Neural cell (in vitro differentiated cells): ENCODE measurements at regions not wholly inside any gene's neighbourhood (a gene's known extent, or its start where the extent isn't known, plus 50 kb on each side); places are given as distances from the start of the nearest gene placed in this dataset.

Source experiments
- H2AFZ ChIP-seq: fragments of 200-600, 300-800 bp; sonication (generic), shearing (Covaris generic); 2 replicates; pipeline ENCODE4 v1.6.0; 2014; ENCODE audit warnings: low read depth, mild to moderate bottlenecking, antibody characterized with exemption, low read length, moderate library complexity
- H3F3A ChIP-seq: fragments of 200-600 bp; shearing (Covaris generic); 2 replicates; pipeline ENCODE4 v1.6.1; 2016; ENCODE audit warnings: mild to moderate bottlenecking, moderate library complexity, mixed read lengths, antibody characterized with exemption, low read length; ENCODE audit not compliant: insufficient read depth, poor library complexity, severe bottlenecking
- H3K27ac ChIP-seq: fragments of 200-600, 300-800 bp; sonication (generic), shearing (Covaris generic); 2 replicates; pipeline ENCODE4 v1.5.1; 2014; ENCODE audit warnings: mild to moderate bottlenecking, low read length, moderate library complexity
- H3K27me3 ChIP-seq: fragments of 300-800, 200-600 bp; sonication (generic), shearing (Covaris generic); 2 replicates; pipeline ENCODE4 v1.6.0; 2014; ENCODE audit warnings: mild to moderate bottlenecking, low read depth, low read length, moderate library complexity; ENCODE audit not compliant: insufficient read depth
- H3K36me3 ChIP-seq: fragments of 300-800, 200-600 bp; sonication (generic), shearing (Covaris generic); 2 replicates; pipeline ENCODE4 v1.5.1; 2014; ENCODE audit warnings: mild to moderate bottlenecking, antibody characterized with exemption, low read length, moderate library complexity; ENCODE audit not compliant: insufficient read depth
- H3K4me2 ChIP-seq: fragments of 300-800, 200-600 bp; sonication (generic), shearing (Covaris generic); 2 replicates; pipeline ENCODE4 v1.6.0; 2014; ENCODE audit warnings: mild to moderate bottlenecking, low read length
- H3K4me3 ChIP-seq: fragments of 300-800, 200-600 bp; sonication (generic), shearing (Covaris generic); 2 replicates; pipeline ENCODE4 v1.5.1; 2014; ENCODE audit warnings: mild to moderate bottlenecking, low read length, moderate library complexity
- H3K79me2 ChIP-seq: fragments of 200-600 bp; shearing (Covaris generic); replicated peaks from 2 replicates; pipeline ENCODE4 v1.6.0; 2014; ENCODE audit warnings: mild to moderate bottlenecking, low read length, moderate library complexity; ENCODE audit not compliant: insufficient read depth
- H3K9ac ChIP-seq: fragments of 300-800, 200-600 bp; sonication (generic), shearing (Covaris generic); 2 replicates; pipeline ENCODE4 v1.6.1; 2016; ENCODE audit warnings: mild to moderate bottlenecking, low read length, mixed read lengths
- H3K9me2 ChIP-seq: fragments of 200-600 bp; shearing (Covaris generic); 2 replicates; pipeline ENCODE4 v1.6.1; 2016; ENCODE audit warnings: mild to moderate bottlenecking, low read length, mixed read lengths; ENCODE audit not compliant: insufficient read depth
- H3K9me3 ChIP-seq: fragments of 200-600, 300-800 bp; sonication (generic), shearing (Covaris generic); 2 replicates; pipeline ENCODE4 v1.6.1; 2016; ENCODE audit warnings: mild to moderate bottlenecking, mixed run types, low read length, moderate library complexity, mixed read lengths
- H4K20me1 ChIP-seq: fragments of 200-600 bp; shearing (Covaris generic); 2 replicates; pipeline ENCODE4 v1.6.1; 2016; ENCODE audit warnings: mild to moderate bottlenecking, mixed run types; ENCODE audit not compliant: insufficient read depth
- EP300 ChIP-seq: fragments of 450-650 bp; conservative IDR thresholded peaks from 2 replicates; pipeline ENCODE4 v1.6.1; 2014; ENCODE audit warnings: antibody characterized with exemption, mild to moderate bottlenecking, moderate library complexity; ENCODE audit not compliant: poor library complexity, severe bottlenecking
- EZH2 ChIP-seq: fragments of 200-600, 300-800 bp; shearing (Covaris generic), sonication (generic); IDR thresholded peaks from 2 replicates; pipeline ENCODE4 v1.6.1; 2014; ENCODE audit warnings: antibody characterized with exemption, low read length, borderline replicate concordance, mild to moderate bottlenecking; ENCODE audit not compliant: insufficient read depth, poor library complexity, severe bottlenecking
- MXI1 ChIP-seq: fragments of 450-650 bp; conservative IDR thresholded peaks from 2 replicates; pipeline ENCODE4 v1.6.1; 2014; ENCODE audit warnings: antibody characterized with exemption, mild to moderate bottlenecking; ENCODE audit not compliant: poor library complexity, severe bottlenecking
- POLR2AphosphoS5 ChIP-seq: IDR thresholded peaks from 2 replicates; pipeline ENCODE4 v1.6.1; 2012
- RAD21 ChIP-seq: fragments of 450-650 bp; conservative IDR thresholded peaks from 2 replicates; pipeline ENCODE4 v1.6.1; 2014; ENCODE audit warnings: antibody characterized with exemption, mild to moderate bottlenecking, moderate library complexity
- REST ChIP-seq: IDR thresholded peaks from 2 replicates; pipeline ENCODE4 v1.6.1; 2012; ENCODE audit warnings: borderline replicate concordance
- SMC3 ChIP-seq: fragments of 450-650 bp; conservative IDR thresholded peaks from 2 replicates; pipeline ENCODE4 v1.6.1; 2014; ENCODE audit warnings: antibody characterized with exemption, mild to moderate bottlenecking, moderate library complexity; ENCODE audit not compliant: poor library complexity
- TAF1 ChIP-seq: IDR thresholded peaks from 2 replicates; pipeline ENCODE4 v1.6.1; 2012; ENCODE audit warnings: low read depth
- TF ChIP-seq, protein P1 (sequence below): fragments of 450-650 bp; IDR thresholded peaks from 2 replicates; pipeline ENCODE4 v1.5.1; 2014; ENCODE audit warnings: antibody characterized with exemption, mild to moderate bottlenecking, moderate library complexity; ENCODE audit not compliant: poor library complexity, severe bottlenecking

DNA sequence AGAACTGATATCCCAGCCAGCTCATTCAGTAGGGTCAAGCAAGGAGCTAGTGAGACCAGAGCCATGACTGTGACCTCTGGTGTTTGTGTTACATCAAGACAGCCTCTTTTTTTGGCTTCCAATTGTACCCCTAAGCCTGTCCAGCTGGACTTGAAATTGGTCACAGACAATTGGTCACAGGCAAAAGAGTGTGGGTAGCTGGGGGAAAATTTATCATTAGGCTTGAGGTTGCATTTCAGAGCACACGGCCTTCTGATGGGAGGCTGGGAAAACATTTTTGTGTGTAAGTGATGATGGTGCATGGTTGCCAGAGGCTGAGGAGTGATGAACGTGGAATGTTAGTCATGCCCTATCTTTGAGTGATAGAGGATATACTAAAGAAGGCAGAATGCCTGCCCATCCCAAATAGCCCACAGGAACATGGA is 285.1 kb upstream of the SLC14A2 start:
- Histone ChIP-seq H3K27me3 (no peaks in the 10 kb centered on the region), H3K9me3 (no peaks in the 10 kb centered on the region), H3K4me3 (no peak overlapping the region), H3F3A (no peaks in the 10 kb centered on the region), H4K20me1 (no peaks in the 10 kb centered on the region), H3K79me2 (no peaks in the 10 kb centered on the region), H3K36me3 (no peaks in the 10 kb centered on the region), H3K27ac (no peak overlapping the region), H3K9ac (no peak overlapping the region), H2AFZ (no peak overlapping the region), H3K4me2 (no peak overlapping the region), H3K9me2 (no peaks in the 10 kb centered on the region)
- TF ChIP-seq EZH2 (no peak), TAF1 (no peak)

DNA sequence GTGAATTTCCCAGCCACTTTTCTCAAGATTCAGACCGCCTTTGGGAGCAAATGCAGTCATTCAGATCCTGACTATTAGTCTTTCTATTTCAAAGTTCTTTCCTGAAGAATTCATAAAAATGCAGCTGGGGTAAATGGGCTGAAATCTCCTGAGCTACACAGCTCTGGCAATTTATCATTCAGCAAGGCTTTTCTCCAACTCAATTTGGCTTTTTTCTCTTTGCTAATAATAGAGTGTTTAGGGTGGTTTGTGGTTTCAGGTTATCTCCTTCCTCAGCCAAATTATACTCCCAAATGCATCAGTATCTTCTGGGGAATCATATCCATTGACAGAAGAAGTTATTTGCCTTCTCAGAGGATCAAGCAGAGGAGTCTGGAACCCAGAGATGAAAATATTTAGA is 282.4 kb upstream of the SLC14A2 start:
- no peak overlapping the region for H3K9ac ChIP-seq
- no peak overlapping the region for H3K27ac ChIP-seq
- TF ChIP-seq EP300: no peak
- TF ChIP-seq POLR2AphosphoS5: no peak
- TF ChIP-seq EZH2: no peak
- no peak for TF ChIP-seq TAF1
- TF ChIP-seq, protein P1, sequence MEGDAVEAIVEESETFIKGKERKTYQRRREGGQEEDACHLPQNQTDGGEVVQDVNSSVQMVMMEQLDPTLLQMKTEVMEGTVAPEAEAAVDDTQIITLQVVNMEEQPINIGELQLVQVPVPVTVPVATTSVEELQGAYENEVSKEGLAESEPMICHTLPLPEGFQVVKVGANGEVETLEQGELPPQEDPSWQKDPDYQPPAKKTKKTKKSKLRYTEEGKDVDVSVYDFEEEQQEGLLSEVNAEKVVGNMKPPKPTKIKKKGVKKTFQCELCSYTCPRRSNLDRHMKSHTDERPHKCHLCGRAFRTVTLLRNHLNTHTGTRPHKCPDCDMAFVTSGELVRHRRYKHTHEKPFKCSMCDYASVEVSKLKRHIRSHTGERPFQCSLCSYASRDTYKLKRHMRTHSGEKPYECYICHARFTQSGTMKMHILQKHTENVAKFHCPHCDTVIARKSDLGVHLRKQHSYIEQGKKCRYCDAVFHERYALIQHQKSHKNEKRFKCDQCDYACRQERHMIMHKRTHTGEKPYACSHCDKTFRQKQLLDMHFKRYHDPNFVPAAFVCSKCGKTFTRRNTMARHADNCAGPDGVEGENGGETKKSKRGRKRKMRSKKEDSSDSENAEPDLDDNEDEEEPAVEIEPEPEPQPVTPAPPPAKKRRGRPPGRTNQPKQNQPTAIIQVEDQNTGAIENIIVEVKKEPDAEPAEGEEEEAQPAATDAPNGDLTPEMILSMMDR: no peak
- no peak for TF ChIP-seq MXI1
- no peaks in the 10 kb centered on the region for H3K9me3 ChIP-seq
- no peaks in the 10 kb centered on the region for H4K20me1 ChIP-seq
- H3K4me3 ChIP-seq: no peak overlapping the region
- no peaks in the 10 kb centered on the region for H3F3A ChIP-seq
- no peaks in the 10 kb centered on the region for H3K79me2 ChIP-seq
- no peaks in the 10 kb centered on the region for H3K36me3 ChIP-seq
- no peaks in the 10 kb centered on the region for H3K9me2 ChIP-seq
- no peak overlapping the region for H2AFZ ChIP-seq
- H3K4me2 ChIP-seq: no peak overlapping the region
- no peaks in the 10 kb centered on the region for H3K27me3 ChIP-seq

- H3K9me3 ChIP-seq: no peaks in the 10 kb centered on the region
- no peaks in the 10 kb centered on the region for H3K36me3 ChIP-seq
- no peak overlapping the region for H3K4me3 ChIP-seq
- no peaks in the 10 kb centered on the region for H4K20me1 ChIP-seq
- no peak overlapping the region for H3K27ac ChIP-seq
- H3K79me2 ChIP-seq: no peaks in the 10 kb centered on the region
- H3K9ac ChIP-seq: no peak overlapping the region
- H3K9me2 ChIP-seq: no peaks in the 10 kb centered on the region
- H3F3A ChIP-seq: no peaks in the 10 kb centered on the region
- H2AFZ ChIP-seq: no peak overlapping the region
- H3K4me2 ChIP-seq: no peak overlapping the region
- H3K27me3 ChIP-seq: no peaks in the 10 kb centered on the region
- TF ChIP-seq RAD21: no peak
- TF ChIP-seq, protein P1: no peak
- no peak for TF ChIP-seq SMC3
- no peak for TF ChIP-seq EZH2
- TF ChIP-seq REST: no peak
- no peak for TF ChIP-seq MXI1
Observed at GRCh38 chr18:45334191-45334590, 281.1 kb upstream of the SLC14A2 start.
